SK-N-SH (cell line): ENCODE measurements at regions not wholly inside any gene's neighbourhood (a gene's known extent, or its start where the extent isn't known, plus 50 kb on each side); places are given as distances from the start of the nearest gene placed in this dataset.
A peak's percentile ranks its signal among the peaks of the same experiment; 100 is the strongest.

Source experiments
- CTCF ChIA-PET: fragments of 300-600, 350-600 bp; formaldehyde crosslinking; extraction: SDS; loops from one replicate; lab custom pipeline; 2021; lab: Yijun Ruan, JAX
- POLR2A ChIA-PET: fragments of 350-600 bp; sonication (Branson Sonifier 250); formaldehyde crosslinking; extraction: SDS; loops from one replicate; lab custom pipeline; 2020; ENCODE audit warnings: antibody characterized with exemption, inconsistent platforms; lab: Yijun Ruan, JAX
- DNase-seq: peaks from one replicate; pipeline ENCODE4 v3.0.0; 2012
- H2AFZ ChIP-seq: fragments of 200-600 bp; sonication (generic); 2 replicates; pipeline ENCODE4 v1.8.1; 2016; ENCODE audit warnings: antibody characterized with exemption, mild to moderate bottlenecking, low read depth
- H3F3A ChIP-seq: fragments of 200-600 bp; sonication (generic); replicated peaks from 2 replicates; pipeline ENCODE3; 2016; ENCODE audit warnings: antibody characterized with exemption, mild to moderate bottlenecking; ENCODE audit not compliant: insufficient read depth
- H3K27ac ChIP-seq, 2 experiments: fragments of 200-500 bp in 1 of 2; fragments of 200-600 bp in 1 of 2; sonication (Bioruptor generic) in 1 of 2; sonication (generic), shearing (Covaris generic) in 1 of 2; 2 replicates each; pipeline versions ENCODE4 v1.5.1 to v1.6.1; 2014 to 2016; ENCODE audit warnings: low read depth in 2 of 2, inconsistent platforms in 1 of 2, low read length in 1 of 2, mild to moderate bottlenecking in 1 of 2, mixed read lengths in 1 of 2
- H3K27me3 ChIP-seq: fragments of 200-600 bp; sonication (generic), shearing (Covaris generic); 2 replicates; pipeline ENCODE4 v1.6.1; 2016; ENCODE audit warnings: mixed run types; ENCODE audit not compliant: insufficient read depth
- H3K36me3 ChIP-seq, 2 experiments: fragments of 200-500 bp in 1 of 2; fragments of 200-600 bp in 1 of 2; sonication (Bioruptor generic) in 1 of 2; sonication (generic) in 1 of 2; replicated peaks in 1 of 2; 2 replicates each; pipeline versions ENCODE3 to v1.5.1; 2014 to 2016; ENCODE audit warnings: low read length in 1 of 2, mild to moderate bottlenecking in 1 of 2; ENCODE audit not compliant: insufficient read depth in 2 of 2, control insufficient read depth in 1 of 2
- H3K4me1 ChIP-seq, 2 experiments: fragments of 200-500 bp in 1 of 2; fragments of 200-600 bp in 1 of 2; sonication (Bioruptor generic) in 1 of 2; sonication (generic), shearing (Covaris generic) in 1 of 2; 2 replicates each; pipeline versions ENCODE4 v1.5.1 to v1.6.1; 2014 to 2016; ENCODE audit warnings: low read depth in 1 of 2, low read length in 1 of 2, mixed run types in 1 of 2; ENCODE audit not compliant: insufficient read depth in 2 of 2, control insufficient read depth in 1 of 2
- H3K4me2 ChIP-seq: fragments of 200-600 bp; sonication (generic), shearing (Covaris generic); 2 replicates; pipeline ENCODE4 v1.6.1; 2017; ENCODE audit warnings: mixed run types
- H3K4me3 ChIP-seq, 2 experiments: fragments of 200-500 bp in 1 of 2; fragments of 200-600 bp in 1 of 2; sonication (Bioruptor generic) in 1 of 2; sonication (generic), shearing (Covaris generic) in 1 of 2; 2 replicates each; pipeline versions ENCODE4 v1.5.1 to v1.8.1; 2014 to 2016; ENCODE audit warnings: low read depth in 2 of 2, inconsistent platforms in 1 of 2, low read length in 1 of 2, mild to moderate bottlenecking in 1 of 2, mixed read lengths in 1 of 2, moderate library complexity in 1 of 2
- H3K79me2 ChIP-seq: fragments of 200-600 bp; sonication (generic); 2 replicates; pipeline ENCODE4 v1.8.1; 2017; ENCODE audit warnings: mild to moderate bottlenecking; ENCODE audit not compliant: insufficient read depth
- H3K9ac ChIP-seq: fragments of 200-600 bp; sonication (generic); 2 replicates; pipeline ENCODE4 v1.6.1; 2017; ENCODE audit warnings: mixed run types
- H3K9me2 ChIP-seq: fragments of 200-600 bp; sonication (generic); 2 replicates; pipeline ENCODE4 v1.6.1; 2017; ENCODE audit warnings: mixed run types
- H3K9me3 ChIP-seq: fragments of 200-600 bp; sonication (generic); 2 replicates; pipeline ENCODE4 v1.6.1; 2017; ENCODE audit warnings: mixed run types, mild to moderate bottlenecking, moderate library complexity
- H4K20me1 ChIP-seq: fragments of 200-600 bp; sonication (generic); 2 replicates; pipeline ENCODE4 v1.6.1; 2017; ENCODE audit warnings: mild to moderate bottlenecking, mixed run types; ENCODE audit not compliant: insufficient read depth
- ELF1 ChIP-seq: IDR thresholded peaks from 2 replicates; pipeline ENCODE4 v1.4.0; 2012
- EP300 ChIP-seq, 2 experiments: IDR thresholded peaks; 2 replicates each; pipeline versions ENCODE4 v1.4.0 to v1.6.1; 2012; ENCODE audit warnings: borderline replicate concordance in 1 of 2, low read depth in 1 of 2, low read length in 1 of 2
- GABPA ChIP-seq: IDR thresholded peaks from 2 replicates; pipeline ENCODE4 v1.4.0; 2012; ENCODE audit warnings: low read depth, mild to moderate bottlenecking
- GATA2 ChIP-seq: sonication (generic); formaldehyde crosslinking; IDR thresholded peaks from 2 replicates; pipeline ENCODE4 v1.5.0; 2020; ENCODE audit warnings: mild to moderate bottlenecking, missing genetic modification reagents
- JUND ChIP-seq: IDR thresholded peaks from 2 replicates; pipeline ENCODE4 v1.4.0; 2012
- MAX ChIP-seq: IDR thresholded peaks from 2 replicates; pipeline ENCODE4 v1.4.0; 2012; ENCODE audit warnings: low read depth
- MEF2A ChIP-seq: IDR thresholded peaks from 2 replicates; pipeline ENCODE4 v1.4.0; 2012; ENCODE audit warnings: low read depth, borderline replicate concordance
- NFIC ChIP-seq: IDR thresholded peaks from 2 replicates; pipeline ENCODE4 v1.4.0; 2012; ENCODE audit warnings: borderline replicate concordance
- PBX3 ChIP-seq: IDR thresholded peaks from 2 replicates; pipeline ENCODE4; 2012
- POLR2AphosphoS5 ChIP-seq: IDR thresholded peaks from 2 replicates; pipeline ENCODE4 v1.6.1; 2012; ENCODE audit warnings: low read depth, low read length
- RAD21 ChIP-seq: IDR thresholded peaks from 2 replicates; pipeline ENCODE4 v1.6.1; 2012; ENCODE audit warnings: mild to moderate bottlenecking, low read length
- RXRA ChIP-seq: IDR thresholded peaks from 2 replicates; pipeline ENCODE4 v1.4.0; 2012; ENCODE audit warnings: low read depth, mild to moderate bottlenecking, borderline replicate concordance
- SMC3 ChIP-seq: IDR thresholded peaks from 2 replicates; pipeline ENCODE4 v1.6.1; 2012; ENCODE audit warnings: low read depth, low read length, improper control_type of control experiment
- TAF1 ChIP-seq: IDR thresholded peaks from 2 replicates; pipeline ENCODE4 v1.6.1; 2012; ENCODE audit warnings: low read depth, mild to moderate bottlenecking, low read length, moderate library complexity, borderline replicate concordance
- YY1 ChIP-seq: IDR thresholded peaks from 2 replicates; pipeline ENCODE4 v1.4.0; 2012; ENCODE audit warnings: low read depth, mild to moderate bottlenecking
- ZBTB33 ChIP-seq: IDR thresholded peaks from 2 replicates; pipeline ENCODE4 v1.4.0; 2012; ENCODE audit warnings: low read depth, borderline replicate concordance
- WGBS: methylation state at CpG from one replicate; pipeline ENCODE4 v1.1.6; 2017; ENCODE audit warnings: low lambda C conversion rate; 5-methylcytosine and 5-hydroxymethylcytosine counted together
- TF ChIP-seq, protein P1 (sequence below): fragments of 200-600 bp; sonication (generic); IDR thresholded peaks from 2 replicates; pipeline ENCODE4 v1.6.1; 2017; ENCODE audit warnings: antibody characterized with exemption, mild to moderate bottlenecking, moderate library complexity

DNA sequence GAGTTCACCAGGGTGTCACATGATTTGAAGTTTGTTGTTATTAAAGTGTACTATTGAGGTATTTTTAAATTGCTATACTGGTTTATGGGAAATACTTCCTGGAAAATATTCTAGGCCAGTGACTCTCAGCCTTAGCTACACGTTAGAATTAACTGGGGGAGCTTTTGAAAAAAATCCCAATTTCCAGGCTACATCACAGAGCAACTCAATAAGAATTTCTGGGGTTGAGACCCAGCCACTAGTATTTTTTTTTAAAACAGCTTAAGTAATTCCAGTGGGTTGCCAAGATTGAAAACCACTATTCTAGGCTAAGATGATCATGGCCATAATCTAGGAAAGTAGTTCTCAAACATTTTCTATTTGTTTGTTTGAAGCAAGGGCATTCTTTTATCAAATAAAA is 142.9 kb upstream of the GRIA1 start (continued):
- TF ChIP-seq MAX, result no peak
- no peak for TF ChIP-seq YY1
- no peak for TF ChIP-seq ELF1
- TF ChIP-seq, protein P1, sequence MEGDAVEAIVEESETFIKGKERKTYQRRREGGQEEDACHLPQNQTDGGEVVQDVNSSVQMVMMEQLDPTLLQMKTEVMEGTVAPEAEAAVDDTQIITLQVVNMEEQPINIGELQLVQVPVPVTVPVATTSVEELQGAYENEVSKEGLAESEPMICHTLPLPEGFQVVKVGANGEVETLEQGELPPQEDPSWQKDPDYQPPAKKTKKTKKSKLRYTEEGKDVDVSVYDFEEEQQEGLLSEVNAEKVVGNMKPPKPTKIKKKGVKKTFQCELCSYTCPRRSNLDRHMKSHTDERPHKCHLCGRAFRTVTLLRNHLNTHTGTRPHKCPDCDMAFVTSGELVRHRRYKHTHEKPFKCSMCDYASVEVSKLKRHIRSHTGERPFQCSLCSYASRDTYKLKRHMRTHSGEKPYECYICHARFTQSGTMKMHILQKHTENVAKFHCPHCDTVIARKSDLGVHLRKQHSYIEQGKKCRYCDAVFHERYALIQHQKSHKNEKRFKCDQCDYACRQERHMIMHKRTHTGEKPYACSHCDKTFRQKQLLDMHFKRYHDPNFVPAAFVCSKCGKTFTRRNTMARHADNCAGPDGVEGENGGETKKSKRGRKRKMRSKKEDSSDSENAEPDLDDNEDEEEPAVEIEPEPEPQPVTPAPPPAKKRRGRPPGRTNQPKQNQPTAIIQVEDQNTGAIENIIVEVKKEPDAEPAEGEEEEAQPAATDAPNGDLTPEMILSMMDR, result no peak
- no peak for TF ChIP-seq POLR2AphosphoS5

GRCh38 chr5:153350175-153350883 is 140.1 kb upstream of the GRIA1 start:
- Histone ChIP-seq H3K27ac (no peak overlapping the region), H3K9ac (no peak overlapping the region), H4K20me1 (no peaks in the 10 kb centered on the region), H3F3A (no peaks in the 10 kb centered on the region), H3K4me2 (no peak overlapping the region)
- POLR2A ChIA-PET, result no interaction called here
- no peak for DNase-seq
- no peak for TF ChIP-seq TAF1
- TF ChIP-seq, all 33 proteins: peak for 0
- Histone ChIP-seq H3K4me1 (no peaks in the 10 kb centered on the region), H3K27me3 (no peaks in the 10 kb centered on the region), H2AFZ (no peak overlapping the region), H3K9me2 (no peaks in the 10 kb centered on the region), H3K79me2 (no peaks in the 10 kb centered on the region), H3K9me3 (no peaks in the 10 kb centered on the region), H3K4me3 (no peak overlapping the region), H3K36me3 (no peaks in the 10 kb centered on the region)
- CTCF ChIA-PET, result no interaction called here
- whole genome bisulfite sequencing, result 32% methylated on average over 4 of the region's 5 CpGs

- H3K4me1 ChIP-seq, result no peaks in the 10 kb centered on the region
- ChIA-PET CTCF (no interaction called here), POLR2A (no interaction called here)
- H3K4me2 ChIP-seq, result peak overlapping the region; percentile 63
- no peaks in the 10 kb centered on the region for H3K9me3 ChIP-seq
- no peak overlapping the region for H3K27ac ChIP-seq
- WGBS, result 24% methylated on average over 11 of the region's 11 CpGs
- H3F3A ChIP-seq, result no peaks in the 10 kb centered on the region
- no peaks in the 10 kb centered on the region for H3K79me2 ChIP-seq
- H3K4me3 ChIP-seq, result 0 out of 4 replicates have a peak overlapping the region, but pooled peaks of 1 of the 2 experiments have one; percentile 13
- H2AFZ ChIP-seq, result 0 out of 2 replicates have a peak overlapping the region, but pooled peaks have one; percentile 35
- no peak for DNase-seq
- no peaks in the 10 kb centered on the region for H3K9me2 ChIP-seq
- H3K36me3 ChIP-seq, result no peaks in the 10 kb centered on the region
- no peak overlapping the region for H3K9ac ChIP-seq
- H3K27me3 ChIP-seq, result no peaks in the 10 kb centered on the region
- no peaks in the 10 kb centered on the region for H4K20me1 ChIP-seq
- TF ChIP-seq MEF2A (no peak), ZBTB33 (no peak), TAF1 (no peak), NFIC (no peak), EP300 (IDR thresholded peaks at IDR 0.05; ENCODE audit: borderline replicate concordance in 1 of 2, low read depth in 1 of 2, low read length in 1 of 2) (no peak), GATA2 (CRISPR knock-in tag) (no peak), PBX3 (no peak), RAD21 (no peak), JUND (no peak), YY1 (no peak), RXRA (no peak), GABPA (no peak), SMC3 (no peak)
- TF ChIP-seq, protein P1, result no peak
Observed at GRCh38 chr5:153352685-153353219, 137.7 kb upstream of the GRIA1 start.
